RCC 7860 (cell line): ENCODE measurements at regions not wholly inside any gene's neighbourhood (a gene's known extent, or its start where the extent isn't known, plus 50 kb on each side); places are given as distances from the start of the nearest gene placed in this dataset.
A peak's percentile ranks its signal among the peaks of the same experiment; 100 is the strongest.

Experiments used
- DNase-seq: peaks from one replicate; pipeline ENCODE4 v3.0.0-alpha.2; 2015; ENCODE audit warnings: low spot score
- FAIRE-seq: peaks from 2 replicates; lab custom pipeline; 2012; peaks lifted over from hg19 to GRCh38; lab: Jason Lieb, UNC

- no peak for FAIRE-seq
- no peak for DNase-seq
Measured at GRCh38 chr10:78357141-78358063, 323.7 kb downstream of the RPS24 start.

GRCh38 chr10:78358351-78358750 lies 324.7 kb downstream of the RPS24 start:
- DNase-seq (no peak), FAIRE-seq (no peak)

GRCh38 chr10:78358982-78359381 lies 325.3 kb downstream of the RPS24 start:
- DNase-seq (no peak), FAIRE-seq (no peak)

GRCh38 chr10:78359640-78360091 lies 326.0 kb downstream of the RPS24 start:
- no peak for FAIRE-seq
- no peak for DNase-seq

GRCh38 chr10:78360284-78360683 lies 326.6 kb downstream of the RPS24 start:
- DNase-seq (no peak), FAIRE-seq (no peak)

- peak; percentile 33 for DNase-seq
- FAIRE-seq = no peak
Measured at GRCh38 chr10:78361031-78361430, 327.4 kb downstream of the RPS24 start.

- FAIRE-seq = no peak
- DNase-seq = no peak
Measured at GRCh38 chr10:78362406-78363022, 328.9 kb downstream of the RPS24 start.

- DNase-seq (no peak), FAIRE-seq (no peak)
Measured at GRCh38 chr10:78363190-78363589, 329.5 kb downstream of the RPS24 start.

GRCh38 chr10:78365694-78366093 lies 332.0 kb downstream of the RPS24 start:
- FAIRE-seq = no peak
- DNase-seq = no peak

GRCh38 chr10:78366663-78367411 lies 333.2 kb downstream of the RPS24 start:
- DNase-seq (no peak), FAIRE-seq (no peak)

- FAIRE-seq (no peak), DNase-seq (no peak)
Measured at GRCh38 chr10:78367751-78368150, 334.1 kb downstream of the RPS24 start.

- DNase-seq = no peak
Measured at GRCh38 chr10:78371136-78371535, 337.5 kb downstream of the RPS24 start.

GRCh38 chr10:78372806-78373205 lies 339.1 kb downstream of the RPS24 start:
- no peak for FAIRE-seq
- no peak for DNase-seq

More at GRCh38 chr10:78371136-78371535, 337.5 kb downstream of the RPS24 start:
- no peak for FAIRE-seq

- no peak for DNase-seq
- no peak for FAIRE-seq
Measured at GRCh38 chr10:78374331-78375028, 340.8 kb downstream of the RPS24 start.

GRCh38 chr10:78375854-78376785 lies 342.5 kb downstream of the RPS24 start:
- no peak for FAIRE-seq
- DNase-seq = no peak

- DNase-seq = no peak
- FAIRE-seq = no peak
Measured at GRCh38 chr10:78377356-78377755, 343.7 kb downstream of the RPS24 start.

- FAIRE-seq (no peak), DNase-seq (no peak)
Measured at GRCh38 chr10:78378192-78378591, 344.5 kb downstream of the RPS24 start.

GRCh38 chr10:78381107-78381506 lies 347.4 kb downstream of the RPS24 start:
- DNase-seq (no peak), FAIRE-seq (no peak)

- no peak for FAIRE-seq
- DNase-seq = no peak
Measured at GRCh38 chr10:78382047-78382446, 348.4 kb downstream of the RPS24 start.

GRCh38 chr10:78382772-78383171 lies 349.1 kb downstream of the RPS24 start:
- no peak for FAIRE-seq
- no peak for DNase-seq
